Bronchial epithelial cell (primary cell): ENCODE measurements at regions not wholly inside any gene's neighbourhood (a gene's known extent, or its start where the extent isn't known, plus 50 kb on each side); places are given as distances from the start of the nearest gene placed in this dataset.

Experiments used
- DNase-seq: peaks from one replicate; pipeline ENCODE4 v3.0.0-alpha.2; 2010; ENCODE audit warnings: low read depth
- FAIRE-seq: peaks from 2 replicates; lab custom pipeline; 2011; peaks lifted over from hg19 to GRCh38; lab: Jason Lieb, UNC
- H3K27me3 ChIP-seq: 2 replicates; pipeline ENCODE4 v1.5.1; 2011; ENCODE audit warnings: low read length; ENCODE audit not compliant: control insufficient read depth, insufficient read depth
- H3K36me3 ChIP-seq: 2 replicates; pipeline ENCODE4 v1.5.1; 2011; ENCODE audit warnings: low read length; ENCODE audit not compliant: control insufficient read depth, insufficient read depth
- H3K4me3 ChIP-seq: 2 replicates; pipeline ENCODE4 v1.5.1; 2011; ENCODE audit warnings: mild to moderate bottlenecking, low read depth, low read length, control low read depth
- CTCF ChIP-seq: IDR thresholded peaks from 2 replicates; pipeline ENCODE4 v1.5.1; 2011; ENCODE audit warnings: mild to moderate bottlenecking, moderate library complexity, low read length, control low read depth, inconsistent platforms; ENCODE audit not compliant: insufficient read depth, severe bottlenecking

DNA sequence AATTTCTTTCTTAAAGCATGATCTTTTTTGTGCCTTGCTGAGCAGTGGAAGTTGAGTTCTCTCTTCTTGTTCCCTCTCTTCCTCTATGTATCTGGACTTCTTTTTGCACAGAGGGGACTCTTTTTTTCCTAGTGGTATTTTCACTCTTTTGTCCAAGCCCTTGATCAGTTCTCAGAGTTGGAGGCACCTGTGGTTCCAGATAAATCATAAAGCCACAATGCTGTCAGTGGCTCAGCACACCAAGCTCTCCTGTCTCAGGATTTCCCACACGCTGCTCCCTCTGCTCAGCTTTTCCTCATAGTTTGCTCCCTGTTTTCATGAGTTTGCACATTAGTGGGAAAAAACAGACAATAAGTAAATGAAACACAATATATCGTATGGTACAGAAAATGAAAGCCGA lies 110.3 kb upstream of the ZNF608 start:
- FAIRE-seq, result no peak
- no peaks in the 10 kb centered on the region for H3K36me3 ChIP-seq
- no peaks in the 10 kb centered on the region for H3K27me3 ChIP-seq
- no peak for DNase-seq
- TF ChIP-seq CTCF, result no peak
- no peak overlapping the region for H3K4me3 ChIP-seq

DNA sequence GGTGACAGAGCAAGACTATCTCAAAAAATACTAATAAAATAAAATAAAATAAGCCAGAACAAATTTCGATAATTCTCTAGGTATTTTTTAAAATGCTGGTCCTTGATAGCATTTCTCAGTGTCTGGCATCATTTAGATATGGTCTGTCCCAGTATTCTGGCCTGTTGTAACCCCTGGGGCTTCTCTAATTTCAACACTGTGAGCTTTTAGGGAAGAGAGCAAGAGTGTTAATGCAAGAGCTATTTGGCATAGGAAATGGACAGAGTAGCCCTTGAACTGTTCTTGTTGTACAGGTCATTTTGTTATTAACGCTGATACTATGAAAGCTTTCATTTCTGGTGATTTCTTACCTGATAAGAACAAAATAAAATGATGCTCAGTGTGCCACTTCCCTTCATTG lies 112.2 kb upstream of the ZNF608 start:
- Histone ChIP-seq H3K36me3 (no peaks in the 10 kb centered on the region), H3K27me3 (no peaks in the 10 kb centered on the region), H3K4me3 (no peak overlapping the region)
- DNase-seq (no peak), FAIRE-seq (no peak)
- TF ChIP-seq CTCF, result no peak

DNA sequence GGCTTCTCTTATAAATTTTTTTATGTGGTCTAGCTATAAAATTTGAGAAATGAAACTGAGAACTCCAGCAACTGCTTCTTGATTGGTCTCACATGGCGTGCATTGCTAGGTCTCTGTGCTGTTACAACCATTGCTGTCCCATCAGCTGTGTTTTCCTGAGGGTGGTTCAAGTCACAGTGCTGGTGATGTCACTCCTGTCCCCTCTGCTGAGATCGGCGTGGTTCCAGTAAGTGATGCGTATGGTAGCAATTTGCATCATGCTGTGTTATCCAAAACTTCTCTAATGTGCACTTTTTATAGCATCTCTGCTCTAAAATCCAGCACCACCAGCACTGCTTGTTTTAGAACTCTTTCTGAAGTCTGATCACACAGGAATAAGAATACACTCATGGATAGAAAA lies 112.6 kb upstream of the ZNF608 start:
- FAIRE-seq, result peak; percentile 85
- no peak overlapping the region for H3K4me3 ChIP-seq

DNA sequence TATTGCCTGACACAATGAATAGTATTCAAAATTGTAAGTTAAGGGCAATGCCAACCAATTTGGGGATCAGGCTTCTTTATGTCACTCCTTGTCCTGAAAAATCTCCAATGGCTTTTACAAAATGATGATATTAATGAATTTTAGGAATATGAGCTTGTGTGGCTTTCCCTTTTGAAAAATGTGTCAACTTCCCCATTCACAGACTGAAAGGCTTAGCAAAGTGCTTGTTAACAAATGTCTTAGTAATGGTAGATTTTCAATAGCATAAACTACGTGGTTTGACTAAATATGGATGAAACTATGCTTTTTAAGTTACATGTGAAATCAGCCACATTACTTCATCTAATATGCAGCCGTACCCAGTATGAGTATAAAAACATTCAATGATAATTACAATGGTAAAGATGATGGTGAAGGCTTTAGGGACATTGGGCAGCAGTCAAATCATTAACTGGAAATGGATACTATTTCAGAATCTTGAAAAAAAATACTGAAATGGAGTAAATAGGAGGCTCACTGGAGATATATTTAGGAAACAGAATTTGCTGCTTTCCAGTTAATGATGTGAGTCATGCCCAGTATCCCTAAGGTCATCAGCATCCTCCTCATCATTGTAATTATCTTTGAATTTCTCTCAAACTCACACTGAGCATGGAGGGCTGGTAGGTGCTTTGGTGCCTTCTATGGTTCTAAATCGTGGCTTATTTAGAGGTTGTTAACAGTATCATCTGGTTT lies 113.3 kb upstream of the ZNF608 start:
- Histone ChIP-seq H3K4me3 (no peak overlapping the region), H3K36me3 (no peaks in the 10 kb centered on the region), H3K27me3 (no peaks in the 10 kb centered on the region)
- TF ChIP-seq CTCF, result no peak
- no peak for DNase-seq
- no peak for FAIRE-seq

More for the DNA sequence above, 112.6 kb upstream of the ZNF608 start:
- no peaks in the 10 kb centered on the region for H3K27me3 ChIP-seq
- no peaks in the 10 kb centered on the region for H3K36me3 ChIP-seq
- TF ChIP-seq CTCF, result no peak
- no peak for DNase-seq

- Histone ChIP-seq H3K36me3 (no peaks in the 10 kb centered on the region), H3K27me3 (no peaks in the 10 kb centered on the region), H3K4me3 (no peak overlapping the region)
- peak; percentile 29 for DNase-seq
- FAIRE-seq, result no peak
- TF ChIP-seq CTCF, result no peak
Measured at GRCh38 chr5:124860291-124860655, 113.8 kb upstream of the ZNF608 start.

- Histone ChIP-seq H3K27me3 (no peaks in the 10 kb centered on the region), H3K36me3 (no peaks in the 10 kb centered on the region), H3K4me3 (no peak overlapping the region)
- DNase-seq (no peak), FAIRE-seq (no peak)
- no peak for TF ChIP-seq CTCF
Measured at GRCh38 chr5:124865066-124865465, 118.6 kb upstream of the ZNF608 start.
